GM12875 (cell line): ENCODE measurements at regions not wholly inside any gene's neighbourhood (a gene's known extent, or its start where the extent isn't known, plus 50 kb on each side); places are given as distances from the start of the nearest gene placed in this dataset.

Source experiments
- H3K4me3 ChIP-seq: one replicate; pipeline ENCODE4 v1.5.1; 2011; ENCODE audit warnings: low read depth, low read length, control low read depth
- CTCF ChIP-seq: IDR thresholded peaks from 2 replicates; pipeline ENCODE4 v1.5.1; 2011; ENCODE audit warnings: low read depth, mild to moderate bottlenecking, control low read depth, inconsistent platforms, low read length, moderate library complexity, borderline replicate concordance; ENCODE audit not compliant: insufficient read depth

GRCh38 chr5:135183464-135183863 lies 149.4 kb upstream of the PITX1 start:
- no peak for TF ChIP-seq CTCF
- H3K4me3 ChIP-seq: no peak overlapping the region

- TF ChIP-seq CTCF: no peak
- H3K4me3 ChIP-seq: no peak overlapping the region
Measured at GRCh38 chr5:135182675-135183074, 148.6 kb upstream of the PITX1 start.

- H3K4me3 ChIP-seq: no peak overlapping the region
- TF ChIP-seq CTCF: no peak
Measured at GRCh38 chr5:135181653-135182052, 147.6 kb upstream of the PITX1 start.

GRCh38 chr5:135179308-135179980 lies 145.4 kb upstream of the PITX1 start:
- TF ChIP-seq CTCF: no peak
- no peak overlapping the region for H3K4me3 ChIP-seq

GRCh38 chr5:135178476-135179155 lies 144.6 kb upstream of the PITX1 start:
- no peak for TF ChIP-seq CTCF
- H3K4me3 ChIP-seq: no peak overlapping the region

- H3K4me3 ChIP-seq: no peak overlapping the region
- TF ChIP-seq CTCF: no peak
Measured at GRCh38 chr5:135177591-135177990, 143.6 kb upstream of the PITX1 start.

- TF ChIP-seq CTCF: no peak
- no peak overlapping the region for H3K4me3 ChIP-seq
Measured at GRCh38 chr5:135176991-135177390, 143.0 kb upstream of the PITX1 start.
